ENCODE measurements at regions not wholly inside any gene's neighbourhood (a gene's known extent, or its start where the extent isn't known, plus 50 kb on each side); places are given as distances from the start of the nearest gene placed in this dataset.
"Not testable (repeated sequence)": the region's sequence is repeated elsewhere in the genome, so short reads cannot be mapped to it uniquely, and the experiment has no call there.

GRCh38 chr16:47815655-47816054 is 340.1 kb downstream of the ABCC12 start:
- H3K27me3 ChIP-seq: no peaks in the 10 kb centered on the region
- no peak for DNase-seq
- H3K36me3 ChIP-seq: no peaks in the 10 kb centered on the region
- H3K9me3 ChIP-seq: no peaks in the 10 kb centered on the region
- no peaks in the 10 kb centered on the region for H3K4me1 ChIP-seq
- H3K27ac ChIP-seq: no peak overlapping the region
- H3K4me3 ChIP-seq: no peak overlapping the region
- TF ChIP-seq, protein P1, sequence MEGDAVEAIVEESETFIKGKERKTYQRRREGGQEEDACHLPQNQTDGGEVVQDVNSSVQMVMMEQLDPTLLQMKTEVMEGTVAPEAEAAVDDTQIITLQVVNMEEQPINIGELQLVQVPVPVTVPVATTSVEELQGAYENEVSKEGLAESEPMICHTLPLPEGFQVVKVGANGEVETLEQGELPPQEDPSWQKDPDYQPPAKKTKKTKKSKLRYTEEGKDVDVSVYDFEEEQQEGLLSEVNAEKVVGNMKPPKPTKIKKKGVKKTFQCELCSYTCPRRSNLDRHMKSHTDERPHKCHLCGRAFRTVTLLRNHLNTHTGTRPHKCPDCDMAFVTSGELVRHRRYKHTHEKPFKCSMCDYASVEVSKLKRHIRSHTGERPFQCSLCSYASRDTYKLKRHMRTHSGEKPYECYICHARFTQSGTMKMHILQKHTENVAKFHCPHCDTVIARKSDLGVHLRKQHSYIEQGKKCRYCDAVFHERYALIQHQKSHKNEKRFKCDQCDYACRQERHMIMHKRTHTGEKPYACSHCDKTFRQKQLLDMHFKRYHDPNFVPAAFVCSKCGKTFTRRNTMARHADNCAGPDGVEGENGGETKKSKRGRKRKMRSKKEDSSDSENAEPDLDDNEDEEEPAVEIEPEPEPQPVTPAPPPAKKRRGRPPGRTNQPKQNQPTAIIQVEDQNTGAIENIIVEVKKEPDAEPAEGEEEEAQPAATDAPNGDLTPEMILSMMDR (IDR thresholded peaks at IDR 0.05): no peak
- FAIRE-seq: no peak
- intact Hi-C loops (cut with DNase I): no loop called here
- ATAC-seq: no peak

DNA sequence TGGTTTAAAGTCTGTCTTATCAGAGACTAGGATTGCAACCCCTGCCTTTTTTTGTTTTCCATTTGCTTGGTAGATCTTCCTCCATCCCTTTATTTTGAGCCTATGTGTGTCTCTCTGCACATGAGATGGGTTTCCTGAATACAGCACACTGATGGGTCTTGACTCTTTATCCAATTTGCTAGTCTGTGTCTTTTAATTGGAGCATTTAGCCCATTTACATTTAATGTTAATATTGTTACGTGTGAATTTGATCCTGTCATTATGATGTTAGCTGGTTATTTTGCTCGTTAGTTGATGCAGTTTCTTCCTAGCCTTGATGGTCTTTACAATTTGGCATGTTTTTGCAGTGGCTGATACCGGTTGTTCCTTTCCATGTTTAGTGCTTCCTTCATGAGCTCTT is 344.0 kb downstream of the ABCC12 start:
- FAIRE-seq; ATAC-seq; intact Hi-C loops (cut with DNase I); H3K4me3 ChIP-seq; H3K9me3 ChIP-seq; H3K27ac ChIP-seq; H3K4me1 ChIP-seq; H3K27me3 ChIP-seq; DNase-seq; H3K36me3 ChIP-seq: not testable (repeated sequence)
- WGBS, 2 donors: 66% methylated on average over 2 of the region's 3 CpGs

DNA sequence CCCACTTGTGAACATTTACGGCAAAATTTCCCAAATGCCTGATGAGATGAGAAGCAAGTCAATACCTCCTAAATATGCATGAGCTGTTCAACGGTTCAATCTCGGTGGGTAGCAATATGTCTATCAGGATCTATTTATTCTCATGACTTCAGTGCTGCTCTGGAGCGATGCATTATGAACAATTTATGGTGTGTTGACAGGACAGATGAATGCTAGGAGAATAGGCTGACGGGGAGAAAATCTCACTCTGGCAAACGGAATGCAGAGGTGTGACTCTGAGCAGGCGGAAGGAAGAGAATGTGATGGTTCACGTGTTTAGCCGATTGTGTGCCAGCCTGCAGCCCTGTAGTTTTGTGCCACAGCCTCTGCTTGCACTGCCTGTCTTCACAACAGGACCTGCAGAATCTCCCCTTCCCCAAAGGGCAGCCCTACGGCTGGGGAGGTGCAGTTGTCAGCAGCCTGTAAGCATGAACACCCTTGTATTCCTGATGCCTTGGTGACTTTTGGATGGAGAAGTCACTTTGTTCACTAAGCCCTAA is 345.2 kb downstream of the PHKB start:
- no peak for ATAC-seq
- no peak for DNase-seq
- no peak overlapping the region for H3K27ac ChIP-seq
- no peaks in the 10 kb centered on the region for H3K27me3 ChIP-seq
- no peaks in the 10 kb centered on the region for H3K9me3 ChIP-seq
- FAIRE-seq: no peak
- no peaks in the 10 kb centered on the region for H3K4me1 ChIP-seq
- no peaks in the 10 kb centered on the region for H3K36me3 ChIP-seq
- no peak overlapping the region for H3K4me3 ChIP-seq
- TF ChIP-seq, protein P1 (IDR thresholded peaks at IDR 0.05): no peak
- 77 to 81% methylated on average over 10 of the region's 10 CpGs for WGBS, 2 donors
- intact Hi-C loops (cut with DNase I): no loop called here

GRCh38 chr16:47787696-47788095 is 326.6 kb downstream of the PHKB start:
- intact Hi-C loops (cut with DNase I): no loop called here
- no peaks in the 10 kb centered on the region for H3K27me3 ChIP-seq
- TF ChIP-seq, protein P1 (IDR thresholded peaks at IDR 0.05): no peak
- H3K9me3 ChIP-seq: no peaks in the 10 kb centered on the region
- ATAC-seq (no peak), FAIRE-seq (no peak), DNase-seq (no peak)
- H3K4me1 ChIP-seq: no peaks in the 10 kb centered on the region
- H3K36me3 ChIP-seq: no peaks in the 10 kb centered on the region
- WGBS, 2 donors: 6 to 13% methylated on average over 3 of the region's 3 CpGs
- no peak overlapping the region for H3K4me3 ChIP-seq
- no peak overlapping the region for H3K27ac ChIP-seq

GRCh38 chr16:47781673-47782072 is 320.5 kb downstream of the PHKB start:
- ATAC-seq: no peak
- intact Hi-C loops (cut with DNase I): no loop called here
- WGBS, 2 donors: 59 to 63% methylated on average over 5 of the region's 5 CpGs

More at GRCh38 chr16:47781673-47782072, 320.5 kb downstream of the PHKB start:
- Histone ChIP-seq H3K9me3 (no peaks in the 10 kb centered on the region), H3K4me1 (no peaks in the 10 kb centered on the region), H3K27ac (no peak overlapping the region), H3K27me3 (no peaks in the 10 kb centered on the region), H3K36me3 (no peaks in the 10 kb centered on the region), H3K4me3 (no peak overlapping the region)
- TF ChIP-seq, protein P1 (IDR thresholded peaks at IDR 0.05): no peak
- FAIRE-seq (no peak), DNase-seq (no peak)

Measured in pancreas (tissue), 10 donors.